ENCODE measurements at regions not wholly inside any gene's neighbourhood (a gene's known extent, or its start where the extent isn't known, plus 50 kb on each side); places are given as distances from the start of the nearest gene placed in this dataset.

DNA sequence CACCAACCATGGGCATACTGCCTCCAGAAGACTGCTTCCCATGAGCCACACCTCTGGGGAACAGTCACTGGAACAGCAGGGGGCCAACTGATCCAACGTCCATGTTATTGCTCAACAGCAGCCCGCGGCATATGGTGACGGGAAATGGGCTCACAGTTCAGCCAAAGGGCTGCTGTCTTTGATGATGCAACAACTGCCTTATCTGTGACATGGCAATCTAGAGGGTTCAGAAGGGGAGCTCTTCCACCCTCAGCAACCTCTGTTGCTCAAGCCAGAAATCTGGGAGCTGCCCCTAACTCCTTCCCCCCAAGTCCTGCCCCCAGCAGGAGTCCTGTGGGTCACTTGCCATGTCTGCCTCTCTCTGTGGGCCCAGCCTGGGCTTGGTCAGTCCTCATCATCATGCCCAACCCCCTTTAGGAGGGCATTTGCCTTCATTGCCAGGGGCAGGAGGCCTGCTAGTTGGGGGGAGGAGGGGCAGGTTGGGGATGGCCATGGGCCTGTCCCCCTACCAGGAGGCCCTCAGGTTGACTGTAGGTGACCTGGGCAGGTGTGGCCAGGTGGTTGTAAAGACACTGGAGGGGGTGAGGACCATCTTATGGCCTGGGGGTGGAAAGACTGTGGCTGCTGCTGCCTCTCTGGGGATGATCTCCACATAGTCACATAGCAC, 212.9 kb downstream of the CYP26B1 start:
- Mint-ChIP-seq H3K36me3 (ENCODE audit: low read depth) (no peaks in the 10 kb centered on the region), H3K4me1 (no peaks in the 10 kb centered on the region), H3K4me3 (no peak overlapping the region), H3K27ac (no peak overlapping the region), H3K9me3 (no peaks in the 10 kb centered on the region), H3K27me3 (no peaks in the 10 kb centered on the region)
- ATAC-seq (no peak), DNase-seq (no peak)

DNA sequence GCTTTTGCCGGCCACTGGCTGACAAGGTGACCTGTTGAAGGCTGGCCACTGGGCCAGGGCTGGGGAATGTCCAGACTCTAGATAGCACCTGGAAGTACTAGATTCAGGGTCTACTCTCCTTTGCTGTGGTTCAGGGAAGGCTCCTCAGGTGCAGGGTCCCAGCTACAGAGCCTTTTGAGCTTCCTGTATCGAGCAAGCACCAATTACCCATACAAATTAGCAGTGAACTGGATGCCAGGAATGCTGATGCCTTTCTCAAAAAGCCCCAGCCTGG, 213.4 kb downstream of the CYP26B1 start:
- no peak for ATAC-seq
- no peaks in the 10 kb centered on the region for H3K36me3 Mint-ChIP-seq (ENCODE audit: low read depth)
- H3K27ac Mint-ChIP-seq = no peak overlapping the region
- H3K4me1 Mint-ChIP-seq = no peaks in the 10 kb centered on the region
- H3K9me3 Mint-ChIP-seq = no peaks in the 10 kb centered on the region
- no peak overlapping the region for H3K4me3 Mint-ChIP-seq
- DNase-seq = no peak
- H3K27me3 Mint-ChIP-seq = no peaks in the 10 kb centered on the region

DNA sequence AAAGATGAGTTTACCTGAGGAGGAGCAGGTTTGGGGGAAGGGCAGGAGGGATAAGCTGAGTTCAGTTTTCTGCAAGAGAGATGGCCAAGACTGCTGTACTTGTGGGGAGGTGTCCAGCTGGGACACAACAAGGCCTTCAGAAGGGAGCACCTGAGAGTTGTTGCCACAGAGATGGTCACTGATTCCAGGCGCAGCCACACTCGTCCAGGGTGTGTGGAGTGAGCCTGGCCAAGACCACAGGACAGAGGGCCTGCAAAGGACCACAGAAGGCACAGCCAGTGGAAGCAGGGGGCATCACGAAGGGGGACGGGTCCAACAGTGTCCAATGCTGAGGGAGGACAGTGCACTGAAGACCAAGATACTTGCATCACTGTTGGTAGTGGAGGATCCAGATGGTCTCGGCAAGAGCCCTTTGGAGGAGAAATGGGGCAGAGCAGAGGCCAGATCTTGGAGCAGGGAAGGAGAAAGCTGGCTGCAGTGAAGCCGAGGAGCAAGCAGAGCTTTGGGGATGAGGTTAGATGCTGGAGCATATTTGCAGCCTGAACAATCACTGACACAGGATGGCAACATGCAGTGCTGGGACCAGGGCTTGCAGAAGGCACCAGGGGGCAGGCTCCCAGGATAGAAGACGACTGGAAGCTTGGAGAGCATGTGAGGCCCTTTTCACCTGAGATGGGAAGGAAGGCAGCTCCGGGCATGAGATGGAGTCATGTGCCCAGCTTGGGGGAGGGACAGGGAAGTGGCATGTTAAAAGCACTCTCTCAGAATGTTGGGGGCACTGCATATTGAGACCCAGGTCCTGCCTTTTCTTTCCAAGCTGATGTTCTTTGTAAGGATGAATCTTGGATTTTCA, 214.0 kb downstream of the CYP26B1 start:
- no peak overlapping the region for H3K27ac Mint-ChIP-seq
- H3K4me1 Mint-ChIP-seq = no peaks in the 10 kb centered on the region
- ATAC-seq = no peak
- H3K36me3 Mint-ChIP-seq (ENCODE audit: low read depth) = no peaks in the 10 kb centered on the region
- H3K27me3 Mint-ChIP-seq = no peaks in the 10 kb centered on the region
- DNase-seq = no peak
- no peaks in the 10 kb centered on the region for H3K9me3 Mint-ChIP-seq
- no peak overlapping the region for H3K4me3 Mint-ChIP-seq

DNA sequence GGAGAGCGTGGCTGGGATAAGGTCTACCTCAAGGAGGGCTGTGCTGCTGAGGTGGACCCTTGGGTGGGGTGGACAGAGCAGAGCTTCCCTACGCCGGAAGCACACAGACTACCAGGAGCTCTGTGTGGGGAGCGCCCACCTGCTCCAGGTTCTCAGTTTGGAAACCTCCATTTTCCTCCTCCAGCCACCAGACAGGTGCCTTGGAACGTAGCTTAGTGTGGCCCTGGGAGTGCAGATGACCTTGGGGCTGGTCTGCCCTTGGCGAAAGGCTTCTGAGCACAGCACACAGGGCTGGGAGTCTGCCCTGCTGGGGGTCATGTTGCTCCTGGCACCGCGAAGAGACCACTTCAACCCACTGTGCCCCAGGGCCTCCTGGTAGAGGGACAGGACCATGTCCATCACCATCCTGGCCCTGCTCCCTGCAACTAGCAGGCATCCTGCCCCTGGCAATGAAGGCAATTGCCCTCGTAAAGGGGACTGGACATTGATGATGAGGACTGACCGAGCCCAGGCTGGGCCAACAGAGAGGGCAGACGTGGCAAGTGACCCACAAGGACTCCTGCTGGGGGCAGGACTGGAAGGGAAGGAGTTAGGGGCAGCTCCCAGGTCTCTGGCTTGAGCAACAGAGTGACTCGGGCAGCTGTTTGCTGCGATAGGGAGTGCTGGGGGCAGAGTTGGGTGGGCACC, 214.7 kb downstream of the CYP26B1 start:
- Mint-ChIP-seq H3K27me3 (no peaks in the 10 kb centered on the region), H3K4me3 (no peak overlapping the region), H3K4me1 (no peaks in the 10 kb centered on the region), H3K27ac (no peak overlapping the region), H3K9me3 (no peaks in the 10 kb centered on the region), H3K36me3 (ENCODE audit: low read depth) (no peaks in the 10 kb centered on the region)
- ATAC-seq (no peak), DNase-seq (no peak)

DNA sequence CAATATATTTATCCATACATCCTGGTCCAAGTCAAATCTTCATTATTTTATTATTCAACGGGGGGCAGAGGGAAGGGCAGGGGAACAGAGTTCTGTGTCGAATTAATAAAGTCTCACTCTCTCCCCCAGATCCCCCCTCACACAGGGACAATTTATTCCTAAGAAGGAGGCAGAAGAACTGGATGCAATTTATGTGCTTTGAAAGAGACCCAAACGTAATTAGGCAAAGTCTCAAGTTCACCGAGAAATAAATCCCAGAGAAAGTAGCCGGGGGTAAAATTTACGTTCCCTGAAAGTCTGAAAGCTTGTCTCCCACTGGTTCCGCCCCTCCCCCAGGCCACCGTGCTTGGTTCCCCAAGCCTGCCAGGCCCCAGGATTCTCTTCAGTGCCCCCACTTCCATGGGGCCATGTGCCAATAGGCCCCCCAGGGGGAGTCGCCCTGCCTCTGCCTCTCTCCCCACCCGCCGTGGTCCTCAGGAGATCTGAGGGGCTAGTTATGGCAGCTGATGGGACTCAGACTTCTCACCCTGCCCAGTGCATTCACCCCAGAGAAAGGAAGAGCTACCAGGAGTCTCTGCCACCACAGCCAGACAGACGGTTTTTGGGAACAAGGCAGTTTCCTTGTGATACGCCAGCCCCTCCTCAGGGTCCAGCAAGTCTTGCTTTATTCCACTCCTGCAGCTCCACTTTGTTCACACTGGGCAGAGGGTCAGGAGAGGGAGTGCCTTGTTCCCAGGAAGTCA, 215.5 kb downstream of the CYP26B1 start:
- ATAC-seq (no peak), DNase-seq (no peak)
- no peak overlapping the region for H3K4me3 Mint-ChIP-seq
- H3K4me1 Mint-ChIP-seq = no peaks in the 10 kb centered on the region
- no peaks in the 10 kb centered on the region for H3K9me3 Mint-ChIP-seq
- H3K27ac Mint-ChIP-seq = no peak overlapping the region
- no peaks in the 10 kb centered on the region for H3K36me3 Mint-ChIP-seq (ENCODE audit: low read depth)
- no peaks in the 10 kb centered on the region for H3K27me3 Mint-ChIP-seq

DNA sequence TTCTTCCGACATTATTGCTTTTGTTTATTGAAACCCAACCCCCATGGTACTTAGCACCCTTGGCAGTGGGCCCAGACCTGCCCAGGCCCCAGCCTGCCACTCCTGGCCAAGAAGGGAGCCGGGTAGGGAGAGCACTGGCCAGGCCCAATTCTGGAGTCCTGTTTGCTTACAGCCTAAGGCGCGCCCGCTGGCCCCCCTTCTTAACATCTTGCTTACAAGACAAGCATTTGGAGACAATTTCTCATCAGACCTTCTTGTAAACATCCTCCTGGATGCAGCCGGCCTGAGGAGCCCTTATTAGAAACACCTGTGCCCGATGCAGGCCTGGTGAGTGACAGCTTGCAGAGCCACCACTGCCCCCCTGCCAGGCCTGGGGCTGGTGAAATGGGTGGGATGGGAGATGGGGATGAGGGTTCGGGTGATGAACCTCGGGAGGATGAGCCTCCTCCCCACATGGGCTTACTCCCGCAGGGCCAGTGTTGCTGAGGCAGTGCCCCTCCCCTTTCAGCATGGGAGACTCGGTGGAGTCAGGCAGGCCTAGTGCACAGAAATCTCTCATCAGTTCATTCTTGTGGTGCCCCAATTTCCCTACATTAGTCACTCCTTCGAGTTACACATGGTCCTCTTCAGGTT, 217.5 kb downstream of the CYP26B1 start:
- H3K36me3 Mint-ChIP-seq (ENCODE audit: low read depth) = no peaks in the 10 kb centered on the region
- no peak overlapping the region for H3K27ac Mint-ChIP-seq
- no peaks in the 10 kb centered on the region for H3K9me3 Mint-ChIP-seq
- ATAC-seq (no peak), DNase-seq (no peak)
- H3K4me1 Mint-ChIP-seq = no peaks in the 10 kb centered on the region
- no peak overlapping the region for H3K4me3 Mint-ChIP-seq
- H3K27me3 Mint-ChIP-seq = no peaks in the 10 kb centered on the region

DNA sequence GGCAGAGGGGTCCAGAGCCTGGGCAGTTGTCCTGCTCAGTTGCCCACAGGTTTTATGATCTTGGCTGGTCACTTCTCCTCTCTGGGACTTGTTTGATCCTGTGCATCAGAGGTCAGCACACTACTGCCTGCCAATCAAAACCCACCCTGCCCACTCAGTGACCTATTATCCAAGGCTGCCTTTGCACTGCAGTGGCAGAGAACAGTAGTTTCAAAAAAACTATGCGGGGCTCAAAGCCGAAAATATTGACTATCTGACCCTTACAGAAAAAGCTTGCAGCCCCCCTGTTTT, 218.2 kb downstream of the CYP26B1 start:
- Mint-ChIP-seq H3K36me3 (ENCODE audit: low read depth) (no peaks in the 10 kb centered on the region), H3K27ac (no peak overlapping the region), H3K4me1 (no peaks in the 10 kb centered on the region), H3K4me3 (no peak overlapping the region), H3K27me3 (no peaks in the 10 kb centered on the region), H3K9me3 (no peaks in the 10 kb centered on the region)
- DNase-seq (no peak), ATAC-seq (no peak)

DNA sequence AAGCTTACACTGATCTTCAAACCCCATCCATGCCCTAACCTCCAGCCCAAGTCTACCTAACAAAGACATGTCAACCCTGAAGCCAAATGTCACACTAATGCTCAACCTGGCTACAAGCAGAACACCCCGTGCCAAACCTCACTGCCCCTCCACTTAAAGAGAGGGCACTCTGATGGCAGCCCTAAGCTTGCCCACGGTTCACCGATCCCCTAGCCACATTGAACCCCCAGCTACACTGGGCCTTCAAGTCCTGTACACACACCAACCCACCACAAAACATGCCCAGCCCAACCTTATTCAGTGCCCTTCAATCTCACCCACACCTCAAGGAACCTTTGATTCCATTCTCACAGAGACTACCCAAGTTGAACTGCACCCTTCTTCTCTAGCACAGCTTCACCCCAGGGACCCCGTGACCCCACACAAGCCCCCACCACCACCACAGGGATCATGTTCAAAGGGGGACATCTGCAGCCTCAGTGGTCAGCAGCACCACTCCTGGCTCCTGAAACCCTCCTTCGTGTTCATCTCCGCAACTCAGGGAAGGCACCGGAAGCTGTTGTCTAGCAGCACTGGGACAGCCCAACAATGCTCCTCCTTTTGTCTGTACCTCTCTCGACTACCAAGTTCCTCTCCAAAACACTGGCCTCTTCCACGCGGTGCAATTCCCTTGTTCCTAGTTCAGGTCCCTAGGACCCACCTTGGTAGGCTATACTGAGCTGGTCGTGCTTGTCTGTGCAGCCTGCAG, 218.8 kb downstream of the CYP26B1 start:
- H3K4me1 Mint-ChIP-seq = no peaks in the 10 kb centered on the region

DNA sequence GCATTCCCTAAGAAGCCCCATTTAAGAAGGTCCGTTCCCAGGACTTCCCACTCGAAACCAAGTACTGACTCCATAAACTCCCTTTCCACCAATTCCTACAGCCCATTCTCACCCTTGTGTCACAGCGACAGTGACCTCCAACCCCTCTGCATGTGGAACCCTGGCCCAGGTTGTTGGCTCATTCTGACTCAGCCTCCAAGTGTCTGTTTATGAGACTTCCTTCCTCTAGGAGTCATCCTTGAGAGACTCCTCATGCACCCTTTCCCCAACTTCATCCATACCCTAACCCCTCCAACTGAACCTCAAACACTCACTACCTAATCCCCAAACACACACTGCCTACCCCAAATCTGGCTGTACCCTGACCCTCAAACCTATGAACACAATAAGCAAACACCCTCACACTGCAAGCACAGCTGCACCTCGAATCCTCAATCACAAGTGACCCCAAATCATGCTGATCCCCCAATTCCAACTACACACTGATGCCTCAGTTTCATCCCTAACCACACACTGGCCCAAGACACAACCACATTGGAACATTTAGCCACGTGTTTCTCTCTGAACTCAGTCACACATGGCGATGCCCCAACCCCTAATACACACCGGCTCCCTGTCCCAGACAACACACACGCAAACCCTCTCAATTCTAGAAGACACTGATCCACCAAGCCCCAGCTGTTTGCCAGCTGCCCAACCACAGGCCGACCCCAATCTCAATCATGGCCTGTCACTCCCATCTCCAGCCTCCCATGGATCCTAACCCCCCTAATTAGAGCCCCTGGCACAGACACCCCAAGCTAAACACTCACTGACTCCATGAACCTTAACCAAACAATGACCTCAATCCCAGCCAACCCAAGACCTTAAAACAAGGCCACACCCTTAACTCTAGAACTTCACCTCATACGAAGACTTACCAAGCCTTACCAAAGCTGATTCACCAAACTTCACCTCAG, 219.6 kb downstream of the CYP26B1 start:
- Mint-ChIP-seq H3K36me3 (ENCODE audit: low read depth) (no peaks in the 10 kb centered on the region), H3K9me3 (no peaks in the 10 kb centered on the region), H3K27me3 (no peaks in the 10 kb centered on the region), H3K4me3 (no peak overlapping the region), H3K4me1 (no peaks in the 10 kb centered on the region), H3K27ac (no peak overlapping the region)
- ATAC-seq = no peak
- no peak for DNase-seq

More for the DNA sequence above, 218.8 kb downstream of the CYP26B1 start:
- ATAC-seq = no peak
- Mint-ChIP-seq H3K4me3 (no peak overlapping the region), H3K27ac (no peak overlapping the region), H3K27me3 (no peaks in the 10 kb centered on the region), H3K36me3 (ENCODE audit: low read depth) (no peaks in the 10 kb centered on the region), H3K9me3 (no peaks in the 10 kb centered on the region)
- no peak for DNase-seq

DNA sequence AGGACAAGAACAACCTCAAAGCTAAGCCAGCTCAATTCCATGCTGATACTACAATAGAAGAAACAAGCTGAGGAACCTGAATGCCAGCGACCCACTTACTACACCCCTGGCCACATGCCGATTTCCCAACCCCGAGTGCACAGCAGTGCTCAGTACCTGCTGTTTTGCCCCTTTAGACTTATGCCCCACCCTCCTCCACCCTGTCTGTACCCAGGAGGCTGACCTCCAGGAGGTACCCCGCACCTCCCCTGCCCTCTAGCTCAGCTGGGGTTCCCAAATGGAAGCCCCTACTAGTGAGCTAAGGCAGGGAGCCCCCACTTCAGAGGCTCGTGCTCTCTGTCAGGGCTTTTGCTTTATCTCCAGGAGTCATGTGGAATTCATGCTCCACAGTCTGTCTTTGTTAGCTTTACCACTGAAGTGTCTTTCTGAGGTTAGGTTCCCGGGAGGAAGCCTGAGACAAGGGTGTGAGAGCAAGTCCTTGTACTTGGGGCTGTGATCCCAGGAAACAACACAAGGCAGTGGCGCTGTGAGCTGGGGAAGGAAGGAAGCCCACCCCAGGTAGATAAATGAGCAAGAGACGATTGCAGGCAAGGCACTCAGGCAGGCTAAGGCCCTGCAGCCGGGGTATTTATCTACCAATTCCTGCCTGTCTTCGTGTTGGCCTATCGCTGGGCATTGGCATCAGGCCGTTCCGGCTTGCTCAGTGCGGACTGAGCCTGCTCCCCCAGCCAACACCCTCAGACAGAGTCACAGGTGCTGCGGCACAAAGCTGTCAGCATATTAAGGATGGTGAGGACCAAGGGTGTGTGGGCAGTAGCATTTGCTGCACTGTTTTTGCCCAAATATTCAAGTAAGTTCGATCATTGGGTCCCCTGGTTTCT, 220.5 kb downstream of the CYP26B1 start:
- no peak for ATAC-seq
- DNase-seq = no peak
- Mint-ChIP-seq H3K9me3 (no peaks in the 10 kb centered on the region), H3K27me3 (no peaks in the 10 kb centered on the region), H3K4me1 (no peaks in the 10 kb centered on the region), H3K36me3 (ENCODE audit: low read depth) (no peaks in the 10 kb centered on the region), H3K4me3 (no peak overlapping the region), H3K27ac (no peak overlapping the region)

DNA sequence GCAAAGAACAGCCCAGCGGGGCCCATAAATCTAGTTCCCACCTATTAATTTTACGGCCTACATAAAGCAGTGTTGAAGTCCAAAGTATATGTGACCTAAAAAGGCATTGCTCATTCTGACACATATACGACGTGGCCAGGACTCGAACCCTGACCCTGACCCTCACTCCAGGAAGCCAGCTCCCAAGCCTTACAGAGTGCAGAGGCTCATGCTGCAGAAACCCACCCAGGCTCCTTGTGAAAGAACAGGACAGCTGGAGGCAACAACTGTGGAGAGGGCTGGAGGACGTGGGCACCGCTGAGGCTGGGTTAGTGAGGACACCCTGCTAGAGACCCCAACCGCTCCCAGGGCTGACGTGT, 221.6 kb downstream of the CYP26B1 start:
- Mint-ChIP-seq H3K9me3 (no peaks in the 10 kb centered on the region), H3K27ac (no peak overlapping the region), H3K27me3 (no peaks in the 10 kb centered on the region), H3K4me3 (no peak overlapping the region), H3K4me1 (no peaks in the 10 kb centered on the region), H3K36me3 (ENCODE audit: low read depth) (no peaks in the 10 kb centered on the region)
- ATAC-seq = no peak
- no peak for DNase-seq

DNA sequence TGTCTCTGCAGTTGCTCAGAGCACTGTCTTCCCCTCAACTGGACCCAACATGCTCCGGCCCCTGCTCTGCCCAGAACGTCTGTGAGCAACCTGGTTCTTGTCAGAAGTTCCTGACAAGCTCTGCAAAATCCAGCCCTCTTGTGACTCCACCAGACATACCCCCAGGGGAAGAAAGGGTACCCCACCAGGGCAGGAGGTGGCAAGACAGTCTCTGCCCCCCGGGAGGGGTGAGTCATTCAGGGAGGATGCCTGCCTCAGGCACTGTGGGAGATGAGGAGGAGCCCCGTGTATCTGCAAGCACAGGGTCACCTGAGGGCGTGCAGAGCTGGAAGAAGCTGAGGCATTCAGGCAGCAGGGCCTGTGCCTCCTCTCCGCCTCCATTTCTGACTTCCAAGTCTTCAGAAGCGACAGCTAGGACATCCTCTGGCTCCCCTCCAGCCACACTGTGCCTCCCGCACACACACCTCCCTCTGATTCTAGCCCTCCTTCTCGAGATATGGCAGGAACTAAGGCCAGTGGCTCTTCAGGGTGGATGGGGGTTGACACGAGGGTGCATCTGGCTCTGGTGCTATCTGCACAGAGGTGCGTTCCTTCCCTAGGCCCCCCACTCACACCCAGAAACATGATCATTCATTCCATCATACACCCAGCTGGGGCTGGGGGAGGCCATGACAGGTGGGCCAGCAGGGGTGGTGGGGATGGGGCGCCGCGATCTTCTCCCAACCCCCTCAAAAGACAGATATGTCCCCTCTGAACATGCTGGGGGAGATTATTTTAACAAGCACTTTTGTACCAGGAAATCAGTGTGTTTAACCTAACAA, 222.2 kb downstream of the CYP26B1 start:
- ATAC-seq = no peak
- H3K36me3 Mint-ChIP-seq (ENCODE audit: low read depth) = no peaks in the 10 kb centered on the region
- peaks cover 1% of the 10 kb centered on the region for H3K27me3 Mint-ChIP-seq
- no peak overlapping the region for H3K4me3 Mint-ChIP-seq
- no peaks in the 10 kb centered on the region for H3K9me3 Mint-ChIP-seq
- no peak overlapping the region for H3K27ac Mint-ChIP-seq
- no peak for DNase-seq
- no peaks in the 10 kb centered on the region for H3K4me1 Mint-ChIP-seq

Data from activated naive CD8-positive, alpha-beta T cell treated with anti-CD3 and anti-CD28 coated beads, Interleukin-2, amount 50 U/mL, for 24 hours (primary cell).